ENCODE measurements at regions not wholly inside any gene's neighbourhood (a gene's known extent, or its start where the extent isn't known, plus 50 kb on each side); places are given as distances from the start of the nearest gene placed in this dataset.

DNA sequence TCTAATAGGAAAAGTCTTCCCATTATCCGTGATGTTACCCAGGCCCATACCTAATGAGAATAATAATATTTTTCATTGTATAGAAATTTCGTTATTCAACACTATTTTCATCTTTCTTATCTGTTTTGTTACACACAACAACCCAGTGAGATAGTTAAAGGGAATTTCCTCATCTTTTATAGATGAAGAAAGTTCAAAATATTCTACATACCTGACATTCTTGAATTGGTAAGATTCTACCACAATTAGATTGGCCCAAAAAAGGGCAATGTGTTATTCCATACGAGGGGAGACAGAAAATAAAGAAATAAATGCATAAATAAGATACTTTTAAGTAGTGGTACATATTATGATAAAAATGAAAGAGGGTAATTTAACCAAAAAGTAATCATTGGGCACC, 405.5 kb upstream of the ADAMTS5 start:
- Histone ChIP-seq H3K9me2 (replicated peaks; ENCODE audit: insufficient read depth) (no peaks in the 10 kb centered on the region), H3K79me2 (no peaks in the 10 kb centered on the region), H3K36me3 (replicated peaks; ENCODE audit: insufficient read depth, low read depth) (no peaks in the 10 kb centered on the region), H3K4me2 (no peak overlapping the region), H3K4me1 (ENCODE audit: insufficient read depth) (peaks cover 5% of the 10 kb centered on the region), H3K4me3 (no peak overlapping the region), H3K27me3 (no peaks in the 10 kb centered on the region), H4K20me1 (ENCODE audit: insufficient read depth, poor library complexity, severe bottlenecking) (no peaks in the 10 kb centered on the region), H3K9me3 (ENCODE audit: low read depth) (no peaks in the 10 kb centered on the region), H3K27ac (no peak overlapping the region), H2AFZ (no peak overlapping the region)
- TF ChIP-seq, protein P1, sequence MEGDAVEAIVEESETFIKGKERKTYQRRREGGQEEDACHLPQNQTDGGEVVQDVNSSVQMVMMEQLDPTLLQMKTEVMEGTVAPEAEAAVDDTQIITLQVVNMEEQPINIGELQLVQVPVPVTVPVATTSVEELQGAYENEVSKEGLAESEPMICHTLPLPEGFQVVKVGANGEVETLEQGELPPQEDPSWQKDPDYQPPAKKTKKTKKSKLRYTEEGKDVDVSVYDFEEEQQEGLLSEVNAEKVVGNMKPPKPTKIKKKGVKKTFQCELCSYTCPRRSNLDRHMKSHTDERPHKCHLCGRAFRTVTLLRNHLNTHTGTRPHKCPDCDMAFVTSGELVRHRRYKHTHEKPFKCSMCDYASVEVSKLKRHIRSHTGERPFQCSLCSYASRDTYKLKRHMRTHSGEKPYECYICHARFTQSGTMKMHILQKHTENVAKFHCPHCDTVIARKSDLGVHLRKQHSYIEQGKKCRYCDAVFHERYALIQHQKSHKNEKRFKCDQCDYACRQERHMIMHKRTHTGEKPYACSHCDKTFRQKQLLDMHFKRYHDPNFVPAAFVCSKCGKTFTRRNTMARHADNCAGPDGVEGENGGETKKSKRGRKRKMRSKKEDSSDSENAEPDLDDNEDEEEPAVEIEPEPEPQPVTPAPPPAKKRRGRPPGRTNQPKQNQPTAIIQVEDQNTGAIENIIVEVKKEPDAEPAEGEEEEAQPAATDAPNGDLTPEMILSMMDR (IDR thresholded peaks at IDR 0.05; ENCODE audit: poor library complexity), result no peak
- no peak for TF ChIP-seq EZH2phosphoT487 (IDR thresholded peaks at IDR 0.05; ENCODE audit: low read depth, severe bottlenecking, unreplicated experiment)
- TF ChIP-seq EZH2 (IDR thresholded peaks at IDR 0.05; ENCODE audit: borderline replicate concordance), result no peak
- whole genome bisulfite sequencing (ENCODE audit: low lambda C conversion rate, missing lambda C conversion rate), result 70% methylated on average over 3 of the region's 3 CpGs
- no peak for DNase-seq (ENCODE audit: low spot score)

DNA sequence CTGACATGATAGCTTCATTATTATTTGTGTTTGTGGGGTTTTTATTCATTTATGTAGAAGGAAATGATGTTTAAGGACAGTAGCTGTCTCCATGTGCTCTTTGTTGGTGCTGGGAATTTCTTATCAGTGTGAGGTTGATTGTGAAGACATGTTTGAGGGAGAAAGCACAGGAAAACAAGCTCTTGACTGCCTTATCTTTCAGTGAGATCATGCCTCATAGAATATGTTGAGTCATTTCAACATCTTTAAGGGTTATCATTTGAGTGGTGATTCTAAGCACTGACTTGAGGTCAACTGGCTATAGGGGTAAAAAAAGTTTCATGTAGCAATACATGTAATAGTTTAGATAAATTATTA, 405.1 kb upstream of the ADAMTS5 start:
- DNase-seq (ENCODE audit: low spot score), result no peak
- Histone ChIP-seq H3K4me2 (no peak overlapping the region), H3K4me3 (no peak overlapping the region), H2AFZ (no peak overlapping the region), H3K4me1 (ENCODE audit: insufficient read depth) (peaks cover 5% of the 10 kb centered on the region), H3K27ac (no peak overlapping the region), H3K9me3 (ENCODE audit: low read depth) (no peaks in the 10 kb centered on the region), H4K20me1 (ENCODE audit: insufficient read depth, poor library complexity, severe bottlenecking) (no peaks in the 10 kb centered on the region), H3K36me3 (replicated peaks; ENCODE audit: insufficient read depth, low read depth) (no peaks in the 10 kb centered on the region), H3K79me2 (no peaks in the 10 kb centered on the region), H3K27me3 (no peaks in the 10 kb centered on the region), H3K9me2 (replicated peaks; ENCODE audit: insufficient read depth) (no peaks in the 10 kb centered on the region)
- TF ChIP-seq, protein P1 (IDR thresholded peaks at IDR 0.05; ENCODE audit: poor library complexity), result no peak
- TF ChIP-seq EZH2 (IDR thresholded peaks at IDR 0.05; ENCODE audit: borderline replicate concordance) (no peak), EZH2phosphoT487 (IDR thresholded peaks at IDR 0.05; ENCODE audit: low read depth, severe bottlenecking, unreplicated experiment) (no peak)

DNA sequence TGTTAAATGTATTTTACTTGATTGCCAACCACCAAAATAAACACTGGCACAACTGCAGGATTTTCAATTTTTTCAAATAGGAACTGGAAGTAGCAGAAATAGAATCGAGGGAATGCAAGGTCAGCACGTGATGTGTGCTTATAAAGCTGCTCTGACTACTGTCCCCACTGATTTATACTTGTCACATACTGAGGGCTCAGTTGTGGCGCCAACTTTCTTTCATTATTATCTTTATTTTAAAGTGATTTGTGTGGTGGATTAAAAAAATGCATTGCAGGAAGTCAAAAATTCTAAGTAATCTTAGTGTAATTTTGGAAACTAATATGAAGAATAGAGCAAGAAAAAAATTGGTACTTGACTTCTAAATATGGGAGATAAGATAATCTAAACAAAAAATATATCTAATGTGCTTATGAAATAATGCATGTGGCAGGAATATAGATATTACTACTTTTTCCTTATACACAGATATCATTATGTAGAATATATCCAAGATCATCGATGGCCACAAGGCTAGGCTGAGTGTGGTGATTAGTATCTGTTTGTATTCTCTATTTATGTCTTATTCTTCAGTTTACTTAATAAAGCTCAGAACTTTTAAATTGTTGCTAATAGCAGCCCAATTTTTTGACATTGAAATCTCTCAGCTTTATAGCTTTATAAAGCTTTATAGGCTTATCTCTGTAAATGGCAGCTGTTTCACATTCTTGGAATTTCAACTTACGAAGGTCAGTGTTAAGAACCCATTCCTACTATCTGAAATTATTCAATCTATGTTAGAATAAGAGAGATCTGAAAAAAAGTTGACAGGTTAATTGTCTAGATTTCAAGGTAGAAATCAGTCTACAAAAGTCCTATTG, 404.5 kb upstream of the ADAMTS5 start:
- no peak overlapping the region for H3K27ac ChIP-seq
- TF ChIP-seq EZH2phosphoT487 (IDR thresholded peaks at IDR 0.05; ENCODE audit: low read depth, severe bottlenecking, unreplicated experiment) (no peak), EZH2 (IDR thresholded peaks at IDR 0.05; ENCODE audit: borderline replicate concordance) (no peak)
- TF ChIP-seq, protein P1 (IDR thresholded peaks at IDR 0.05; ENCODE audit: poor library complexity), result no peak
- no peak for DNase-seq (ENCODE audit: low spot score)
- H3K9me2 ChIP-seq (replicated peaks; ENCODE audit: insufficient read depth), result no peaks in the 10 kb centered on the region
- H3K9me3 ChIP-seq (ENCODE audit: low read depth), result no peaks in the 10 kb centered on the region
- no peaks in the 10 kb centered on the region for H3K36me3 ChIP-seq (replicated peaks; ENCODE audit: insufficient read depth, low read depth)
- H4K20me1 ChIP-seq (ENCODE audit: insufficient read depth, poor library complexity, severe bottlenecking), result no peaks in the 10 kb centered on the region
- H3K4me2 ChIP-seq, result no peak overlapping the region
- no peaks in the 10 kb centered on the region for H3K79me2 ChIP-seq
- peaks cover 5% of the 10 kb centered on the region for H3K4me1 ChIP-seq (ENCODE audit: insufficient read depth)
- H3K27me3 ChIP-seq, result no peaks in the 10 kb centered on the region
- 60% methylated on average over 5 of the region's 5 CpGs for WGBS (ENCODE audit: low lambda C conversion rate, missing lambda C conversion rate)
- no peak overlapping the region for H2AFZ ChIP-seq
- H3K4me3 ChIP-seq, result no peak overlapping the region
